ENCODE measurements at regions not wholly inside any gene's neighbourhood (a gene's known extent, or its start where the extent isn't known, plus 50 kb on each side); places are given as distances from the start of the nearest gene placed in this dataset.

DNA sequence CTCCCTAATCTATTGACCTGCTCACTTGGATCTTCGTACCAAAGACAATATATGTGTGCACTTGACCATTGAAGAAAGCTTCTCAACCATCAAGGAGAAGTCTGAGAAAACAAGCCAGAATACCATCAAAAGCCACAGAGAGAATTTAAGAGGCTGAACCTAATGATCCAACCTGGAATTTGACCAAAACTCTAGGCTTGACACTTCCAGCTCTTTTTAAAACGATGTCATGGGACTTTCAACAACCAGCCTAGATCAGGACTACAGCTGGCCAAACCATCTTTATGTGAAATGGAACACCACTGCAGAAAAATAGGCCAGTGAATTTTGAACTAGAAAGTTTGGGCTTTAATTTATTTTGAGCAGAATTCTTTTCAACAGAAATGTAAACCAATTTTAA lies 444.4 kb downstream of the LTN1 start:
- Histone ChIP-seq H2AFZ (ENCODE audit: low read depth, low read length) (no peak overlapping the region), H3K4me3 (ENCODE audit: low read depth in 1 of 2, low read length in 2 of 2) (no peak overlapping the region), H3K27me3 (ENCODE audit: insufficient read depth, low read length, poor library complexity) (no peaks in the 10 kb centered on the region), H3K4me1 (ENCODE audit: insufficient read depth, low read length) (no peaks in the 10 kb centered on the region), H3K9ac (ENCODE audit: low read depth, low read length) (no peak overlapping the region), H3K27ac (ENCODE audit: low read length) (no peak overlapping the region), H3K9me3 (ENCODE audit: insufficient read depth, low read length, severe bottlenecking) (no peaks in the 10 kb centered on the region), H4K20me1 (ENCODE audit: insufficient read depth, low read length) (no peaks in the 10 kb centered on the region), H3K4me2 (ENCODE audit: insufficient read depth, low read length) (no peak overlapping the region), H3K36me3 (ENCODE audit: insufficient read depth, low read length) (no peaks in the 10 kb centered on the region), H3K79me2 (ENCODE audit: insufficient read depth, low read length) (no peaks in the 10 kb centered on the region)
- no peak for TF ChIP-seq EZH2 (IDR thresholded peaks at IDR 0.05; ENCODE audit: borderline replicate concordance, low read depth, low read length, severe bottlenecking)
- TF ChIP-seq, protein P1, sequence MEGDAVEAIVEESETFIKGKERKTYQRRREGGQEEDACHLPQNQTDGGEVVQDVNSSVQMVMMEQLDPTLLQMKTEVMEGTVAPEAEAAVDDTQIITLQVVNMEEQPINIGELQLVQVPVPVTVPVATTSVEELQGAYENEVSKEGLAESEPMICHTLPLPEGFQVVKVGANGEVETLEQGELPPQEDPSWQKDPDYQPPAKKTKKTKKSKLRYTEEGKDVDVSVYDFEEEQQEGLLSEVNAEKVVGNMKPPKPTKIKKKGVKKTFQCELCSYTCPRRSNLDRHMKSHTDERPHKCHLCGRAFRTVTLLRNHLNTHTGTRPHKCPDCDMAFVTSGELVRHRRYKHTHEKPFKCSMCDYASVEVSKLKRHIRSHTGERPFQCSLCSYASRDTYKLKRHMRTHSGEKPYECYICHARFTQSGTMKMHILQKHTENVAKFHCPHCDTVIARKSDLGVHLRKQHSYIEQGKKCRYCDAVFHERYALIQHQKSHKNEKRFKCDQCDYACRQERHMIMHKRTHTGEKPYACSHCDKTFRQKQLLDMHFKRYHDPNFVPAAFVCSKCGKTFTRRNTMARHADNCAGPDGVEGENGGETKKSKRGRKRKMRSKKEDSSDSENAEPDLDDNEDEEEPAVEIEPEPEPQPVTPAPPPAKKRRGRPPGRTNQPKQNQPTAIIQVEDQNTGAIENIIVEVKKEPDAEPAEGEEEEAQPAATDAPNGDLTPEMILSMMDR (IDR thresholded peaks at IDR 0.05; ENCODE audit: borderline replicate concordance, extremely low read depth, low read length, poor library complexity, severe bottlenecking), result no peak
- DNase-seq (no peak), ATAC-seq (ENCODE audit: insufficient read depth, low read depth) (no peak)

DNA sequence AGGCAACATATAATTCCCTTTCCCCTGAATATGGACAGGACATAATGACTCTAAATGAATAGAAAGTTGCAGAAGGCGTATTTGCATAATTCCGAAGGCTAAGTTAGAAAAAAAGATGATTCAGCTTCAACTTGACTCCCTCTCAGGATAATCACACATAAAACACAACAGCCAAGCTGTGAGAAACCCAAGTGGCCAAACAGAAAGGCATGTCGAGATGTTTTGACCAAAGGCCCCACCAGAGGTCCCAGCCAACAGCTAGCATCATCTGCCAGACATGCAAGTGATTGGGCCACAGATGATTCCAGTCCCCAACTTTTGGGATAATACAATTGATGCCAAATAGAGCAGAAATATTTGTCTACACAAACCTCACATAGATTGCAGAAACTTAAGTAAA lies 444.9 kb downstream of the LTN1 start:
- Histone ChIP-seq H2AFZ (ENCODE audit: low read depth, low read length) (no peak overlapping the region), H3K4me2 (ENCODE audit: insufficient read depth, low read length) (no peak overlapping the region), H4K20me1 (ENCODE audit: insufficient read depth, low read length) (no peaks in the 10 kb centered on the region), H3K4me3 (ENCODE audit: low read depth in 1 of 2, low read length in 2 of 2) (no peak overlapping the region), H3K9me3 (ENCODE audit: insufficient read depth, low read length, severe bottlenecking) (no peaks in the 10 kb centered on the region), H3K27ac (ENCODE audit: low read length) (no peak overlapping the region), H3K9ac (ENCODE audit: low read depth, low read length) (no peak overlapping the region), H3K36me3 (ENCODE audit: insufficient read depth, low read length) (no peaks in the 10 kb centered on the region), H3K27me3 (ENCODE audit: insufficient read depth, low read length, poor library complexity) (no peaks in the 10 kb centered on the region), H3K4me1 (ENCODE audit: insufficient read depth, low read length) (no peaks in the 10 kb centered on the region), H3K79me2 (ENCODE audit: insufficient read depth, low read length) (no peaks in the 10 kb centered on the region)
- TF ChIP-seq EZH2 (IDR thresholded peaks at IDR 0.05; ENCODE audit: borderline replicate concordance, low read depth, low read length, severe bottlenecking), result no peak
- TF ChIP-seq, protein P1 (IDR thresholded peaks at IDR 0.05; ENCODE audit: borderline replicate concordance, extremely low read depth, low read length, poor library complexity, severe bottlenecking), result no peak
- no peak for ATAC-seq (ENCODE audit: insufficient read depth, low read depth)
- DNase-seq, result no peak

DNA sequence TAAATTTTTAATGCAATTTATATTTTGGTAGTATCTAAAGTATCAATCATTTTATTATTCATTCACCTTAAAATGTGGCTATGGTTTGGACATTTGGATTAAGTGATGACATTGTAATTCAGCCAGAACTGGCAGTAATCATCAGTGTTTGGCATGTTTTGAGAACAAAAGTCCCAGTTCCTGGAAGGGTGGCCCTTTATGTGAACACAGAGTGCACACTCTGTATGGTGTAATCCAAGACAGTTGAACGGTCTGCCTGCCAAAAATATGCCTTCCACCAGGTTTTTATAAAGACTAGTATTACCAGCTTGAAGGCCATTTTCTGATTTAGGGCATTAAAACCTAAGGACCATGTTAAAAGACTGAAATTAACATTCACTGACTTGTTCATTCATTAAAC lies 448.7 kb downstream of the LTN1 start:
- Histone ChIP-seq H3K4me2 (ENCODE audit: insufficient read depth, low read length) (no peak overlapping the region), H3K4me3 (ENCODE audit: low read depth in 1 of 2, low read length in 2 of 2) (no peak overlapping the region), H3K79me2 (ENCODE audit: insufficient read depth, low read length) (no peaks in the 10 kb centered on the region), H4K20me1 (ENCODE audit: insufficient read depth, low read length) (no peaks in the 10 kb centered on the region), H2AFZ (ENCODE audit: low read depth, low read length) (no peak overlapping the region), H3K9me3 (ENCODE audit: insufficient read depth, low read length, severe bottlenecking) (no peaks in the 10 kb centered on the region), H3K4me1 (ENCODE audit: insufficient read depth, low read length) (no peaks in the 10 kb centered on the region), H3K9ac (ENCODE audit: low read depth, low read length) (no peak overlapping the region), H3K27me3 (ENCODE audit: insufficient read depth, low read length, poor library complexity) (no peaks in the 10 kb centered on the region), H3K27ac (ENCODE audit: low read length) (no peak overlapping the region), H3K36me3 (ENCODE audit: insufficient read depth, low read length) (no peaks in the 10 kb centered on the region)
- DNase-seq, result no peak
- TF ChIP-seq, protein P1 (IDR thresholded peaks at IDR 0.05; ENCODE audit: borderline replicate concordance, extremely low read depth, low read length, poor library complexity, severe bottlenecking), result no peak
- TF ChIP-seq EZH2 (IDR thresholded peaks at IDR 0.05; ENCODE audit: borderline replicate concordance, low read depth, low read length, severe bottlenecking), result no peak
- ATAC-seq (ENCODE audit: insufficient read depth, low read depth), result no peak
